Activated naive CD4-positive, alpha-beta T cell treated with Interleukin-2 at 50 U/mL for 16 hours (primary cell): ENCODE measurements at regions not wholly inside any gene's neighbourhood (a gene's known extent, or its start where the extent isn't known, plus 50 kb on each side); places are given as distances from the start of the nearest gene placed in this dataset.
"Not testable (repeated sequence)": the region's sequence is repeated elsewhere in the genome, so short reads cannot be mapped to it uniquely, and the experiment has no call there.

Experiments
- DNase-seq: peaks from one replicate; pipeline ENCODE4 v3.0.0-alpha.2; 2020

DNA sequence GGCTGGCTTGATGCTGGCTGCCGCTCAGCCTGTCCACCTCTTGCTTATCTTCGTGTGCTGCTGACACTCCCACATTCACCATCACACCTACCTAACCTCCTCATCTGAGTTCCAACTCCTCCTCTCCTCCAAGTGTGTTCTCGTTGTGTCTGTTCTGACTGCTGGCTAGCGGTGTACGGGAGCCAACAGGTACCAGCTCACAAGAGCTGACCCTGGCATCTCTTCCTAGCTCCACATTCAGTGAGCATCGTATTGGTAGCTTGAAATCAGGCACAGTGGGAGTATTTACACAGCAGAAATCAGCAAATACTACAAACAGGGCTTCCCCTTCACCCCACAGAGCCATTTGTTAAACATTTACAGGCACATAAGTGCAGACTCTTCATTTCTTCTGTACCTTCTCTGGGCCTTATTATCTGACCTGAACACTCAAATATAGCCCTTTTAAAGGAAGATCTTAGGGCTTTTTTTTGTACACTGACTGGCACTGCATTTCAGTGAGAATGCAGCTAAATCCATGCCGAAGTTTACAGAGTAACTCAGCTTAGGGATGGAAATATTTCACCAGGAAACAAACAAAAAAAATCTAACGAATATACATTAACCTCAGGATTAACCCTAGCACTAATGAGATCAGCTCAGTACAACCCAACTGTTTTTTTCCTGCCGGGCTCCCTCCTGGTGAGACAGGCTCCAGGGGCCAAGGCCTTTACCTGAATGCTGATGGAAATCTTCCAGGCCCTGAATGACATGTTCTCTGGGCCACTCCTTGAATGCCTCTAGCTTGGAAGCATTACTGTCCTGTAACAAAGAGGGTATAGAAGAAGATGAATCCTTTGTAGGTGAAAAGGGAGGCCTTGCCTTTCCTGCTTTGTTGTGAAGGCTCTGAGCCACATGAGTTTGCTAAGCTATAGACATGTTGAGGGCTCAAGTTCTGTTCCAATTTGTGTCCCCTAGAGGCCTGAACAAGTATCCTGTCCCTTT, 150.5 kb upstream of the LPP start:
- DNase-seq = no peak

DNA sequence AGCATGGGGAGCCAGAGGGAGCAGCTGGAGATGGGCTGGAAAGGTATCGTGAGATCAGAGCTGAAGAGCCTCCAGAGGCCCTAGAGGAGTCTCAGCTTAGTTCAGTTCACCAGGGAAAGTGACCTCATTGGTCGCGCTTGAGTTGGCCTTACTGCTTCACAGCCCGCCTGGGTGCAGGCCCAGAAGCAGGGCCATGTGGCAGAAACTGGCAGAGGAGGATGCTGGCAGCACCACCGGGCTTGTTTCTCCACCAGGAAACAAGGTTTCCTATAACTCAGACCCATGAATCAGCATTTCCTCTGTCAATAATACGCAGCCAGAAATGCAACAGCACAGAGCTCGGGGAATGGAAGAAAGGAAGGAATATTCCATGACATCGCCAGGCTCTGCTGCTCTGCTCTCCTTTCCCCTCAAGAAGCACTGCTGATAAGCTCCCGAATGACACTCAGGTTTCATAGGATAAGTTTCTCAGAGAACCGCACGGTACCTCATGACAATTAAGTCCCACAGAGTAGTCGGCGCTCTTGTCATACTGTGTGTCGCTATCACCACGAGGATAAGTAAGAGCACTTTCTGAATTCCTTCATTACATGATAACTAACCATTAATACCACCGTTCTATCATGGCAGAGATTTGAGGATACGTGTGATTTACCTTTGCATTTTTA, 147.1 kb upstream of the LPP start:
- no peak for DNase-seq

DNA sequence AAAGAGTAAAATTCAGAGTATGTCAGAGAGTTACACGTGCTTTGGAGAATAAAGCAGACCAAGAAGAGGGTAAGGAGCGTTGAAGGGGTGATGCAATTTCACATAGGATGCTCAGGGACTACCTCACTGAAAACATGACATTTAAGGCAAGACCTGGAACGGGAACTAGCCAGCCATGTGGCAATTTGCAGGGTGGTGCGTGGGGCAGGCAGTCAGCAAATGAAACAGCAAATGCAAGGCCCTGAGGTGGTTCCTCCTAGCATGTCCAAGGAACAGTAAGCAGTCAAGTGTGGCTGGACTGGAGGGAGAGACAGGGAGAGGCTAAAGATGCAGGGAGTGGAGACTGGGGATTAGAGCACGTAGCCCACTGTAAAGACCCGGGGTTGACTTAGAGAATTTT, 146.1 kb upstream of the LPP start:
- no peak for DNase-seq

DNA sequence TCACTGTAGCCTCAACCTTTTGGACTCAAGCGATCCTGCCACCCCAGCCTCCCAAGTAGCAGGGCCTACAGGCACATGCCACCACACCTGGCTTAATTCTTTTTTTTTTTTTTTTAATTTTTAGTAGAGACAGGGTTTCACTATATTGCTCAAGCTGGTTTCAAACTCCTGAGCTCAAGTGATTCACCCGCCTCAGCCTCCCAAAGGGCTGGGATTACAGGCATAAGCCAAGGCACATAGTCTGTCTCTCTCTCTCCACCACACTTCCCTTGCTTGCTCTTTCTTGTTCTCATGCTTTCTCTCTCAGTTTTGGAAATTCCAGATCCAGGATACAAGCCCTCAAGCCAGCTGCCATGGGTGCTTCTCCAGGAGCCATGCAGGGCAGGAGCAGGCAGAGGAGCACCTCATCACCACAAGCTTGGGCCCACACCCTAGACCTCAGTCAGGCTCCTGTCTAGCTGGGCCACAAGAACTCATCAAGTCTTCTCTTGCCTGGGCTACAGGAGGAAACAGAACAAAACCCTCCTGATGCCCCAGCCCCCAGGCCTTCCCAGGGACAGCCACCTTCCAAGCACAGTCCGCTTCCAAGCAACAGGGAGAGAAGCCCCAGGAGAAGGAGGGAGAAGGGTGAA, 145.3 kb upstream of the LPP start:
- DNase-seq = no peak

DNA sequence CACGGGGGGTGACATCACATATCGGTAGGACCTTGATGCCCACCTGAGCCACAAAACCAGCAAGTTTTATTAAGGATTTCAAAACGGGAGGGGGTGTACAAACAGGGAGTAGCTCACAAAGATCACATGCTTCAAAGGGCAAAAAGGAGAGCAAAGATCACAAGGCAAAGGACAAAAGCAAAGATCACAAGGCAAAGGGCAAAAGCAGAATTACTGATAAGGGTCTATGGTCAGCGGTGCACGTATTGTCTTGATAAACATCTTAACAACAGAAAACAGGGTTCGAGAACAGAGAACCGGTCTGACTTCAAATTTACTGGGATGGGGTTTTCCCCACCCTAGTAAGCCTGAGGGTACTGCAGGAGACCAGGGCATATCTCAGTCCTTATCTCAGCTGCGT, 143.5 kb upstream of the LPP start:
- no peak for DNase-seq

DNA sequence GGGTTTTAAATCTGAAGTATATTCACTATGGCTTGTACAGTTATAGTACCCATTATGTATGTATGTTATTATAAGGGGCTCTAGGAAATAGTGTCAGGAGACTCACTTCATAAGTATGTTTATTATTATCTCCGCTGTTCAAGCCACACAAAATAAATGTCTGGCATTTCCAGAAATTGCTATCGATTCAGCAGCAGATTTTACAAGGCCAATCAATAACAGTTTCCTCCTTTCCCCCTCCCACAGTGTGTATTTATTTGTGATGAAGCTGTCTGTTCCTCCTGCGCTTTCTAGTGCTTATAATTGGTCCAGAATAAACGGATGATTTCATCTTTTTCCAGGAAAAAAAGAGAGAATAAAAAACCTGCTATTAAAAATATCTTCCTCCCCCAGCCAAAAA, 134.2 kb upstream of the LPP start:
- no peak for DNase-seq

DNA sequence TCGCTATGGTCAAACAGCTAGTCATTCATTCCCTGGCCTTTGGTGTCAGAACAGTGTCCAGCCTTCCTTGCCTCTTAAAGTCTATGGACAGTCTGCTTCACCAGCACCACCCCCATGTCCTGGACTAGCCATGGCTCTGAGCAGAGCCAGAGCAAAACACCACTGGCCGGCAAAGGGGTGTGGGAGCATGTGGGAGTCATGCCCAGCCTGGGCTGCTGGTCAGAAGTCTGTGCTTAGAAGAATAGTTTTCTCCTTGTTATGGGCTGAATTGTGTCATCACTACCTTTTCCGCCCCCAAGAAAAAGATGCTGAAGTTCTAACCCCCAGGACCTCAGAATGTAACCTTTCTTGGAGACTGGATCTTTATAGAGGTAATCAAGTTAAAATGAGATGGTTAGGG, 132.9 kb upstream of the LPP start:
- DNase-seq = no peak

DNA sequence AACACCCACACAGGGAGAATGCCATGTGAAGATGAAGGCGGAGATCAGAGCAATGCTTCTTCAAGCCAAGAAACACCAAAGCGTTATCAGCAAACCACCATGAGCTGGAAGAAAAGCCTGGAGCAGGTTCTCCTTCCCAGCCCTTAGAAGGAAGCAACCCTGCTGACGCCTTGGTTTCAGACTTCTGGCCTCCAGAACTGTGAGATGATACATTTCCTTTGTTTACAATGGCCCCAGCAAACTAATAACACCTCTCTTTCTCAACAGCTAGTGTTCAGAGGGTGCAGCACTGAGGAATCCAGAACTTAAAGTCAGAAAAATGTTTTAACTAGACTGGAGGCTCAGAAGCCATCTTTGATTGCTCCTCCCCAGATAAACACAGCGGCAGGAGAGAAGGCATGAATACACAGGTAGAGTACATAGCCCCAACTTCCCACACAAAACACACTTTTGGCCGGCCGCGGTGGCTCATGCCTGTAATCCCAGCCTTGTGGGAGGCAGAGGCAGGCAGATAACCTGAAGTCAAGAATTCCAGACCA, 132.4 kb upstream of the LPP start:
- no peak for DNase-seq

DNA sequence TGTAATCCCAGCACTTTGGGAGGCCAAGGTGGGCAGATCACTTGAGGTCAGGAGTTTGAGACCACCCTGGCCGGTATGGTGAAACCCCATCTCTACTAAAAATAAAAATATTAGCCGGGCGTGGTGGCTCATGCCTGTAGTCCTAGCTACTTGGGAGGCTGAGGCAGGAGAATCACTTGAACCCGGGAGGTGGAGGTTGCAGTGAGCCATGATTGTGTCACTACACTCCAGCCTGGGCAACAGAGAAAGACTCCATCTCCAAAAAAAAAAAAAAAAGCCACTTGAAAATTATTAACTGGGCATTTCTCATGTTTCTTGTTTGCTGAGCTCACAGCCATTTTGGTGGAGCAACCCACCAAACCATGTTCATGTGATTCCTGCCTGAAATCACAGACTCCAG, 131.1 kb upstream of the LPP start:
- DNase-seq = not testable (repeated sequence)

DNA sequence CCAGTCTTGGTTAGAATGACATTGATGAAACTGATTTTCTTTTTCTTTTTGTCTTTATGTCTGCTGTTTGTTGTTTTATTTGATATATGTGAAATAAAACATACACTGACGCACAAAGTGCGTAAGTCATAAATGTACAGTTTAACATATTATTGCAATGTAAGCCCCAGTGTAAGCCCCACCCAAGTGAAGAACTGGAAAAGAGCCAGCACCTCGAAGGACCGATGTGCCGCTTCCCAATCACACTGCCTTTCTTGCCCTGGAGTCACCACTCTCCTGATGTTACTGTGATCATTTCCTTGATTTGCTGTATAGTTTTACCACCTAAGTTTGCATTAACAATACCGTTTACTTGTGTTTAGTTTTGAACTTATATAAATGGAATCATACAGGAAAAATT, 128.4 kb upstream of the LPP start:
- DNase-seq = no peak

DNA sequence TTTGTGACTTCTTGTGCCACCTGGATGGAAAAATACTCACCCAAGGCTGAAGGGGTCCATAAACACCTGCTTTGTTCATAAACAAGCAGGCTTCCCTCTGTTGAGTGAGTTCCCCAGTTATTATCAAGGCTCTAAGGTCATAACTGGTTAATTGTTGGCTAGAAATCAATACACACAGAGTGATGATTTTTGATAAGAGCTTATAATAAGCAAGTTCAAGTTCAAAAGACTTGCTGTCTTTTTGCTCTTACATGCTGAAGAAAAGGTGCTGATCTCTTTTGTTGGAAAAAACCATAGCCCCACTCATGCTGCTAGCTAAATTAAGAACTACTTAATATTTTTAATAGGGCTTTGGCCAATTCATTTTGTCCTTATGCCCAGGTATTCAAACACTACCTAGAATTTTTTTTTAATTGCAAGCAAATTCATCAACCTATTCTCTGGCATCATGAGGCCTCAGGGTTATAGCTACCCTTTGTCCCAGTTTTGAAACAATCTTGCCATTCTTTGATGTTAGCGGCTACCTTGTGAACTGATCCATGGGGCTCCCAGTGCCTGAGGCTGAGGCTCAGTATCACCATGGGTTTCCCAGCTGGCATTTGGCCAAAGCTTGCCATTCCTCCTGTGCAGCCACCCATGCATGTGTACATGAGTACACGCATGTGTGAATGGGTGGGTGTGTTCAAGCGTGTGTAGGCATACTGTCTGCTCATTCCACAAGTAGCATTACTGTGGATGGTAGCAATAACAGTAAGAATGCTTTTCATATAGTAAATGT, 127.6 kb upstream of the LPP start:
- DNase-seq = no peak

DNA sequence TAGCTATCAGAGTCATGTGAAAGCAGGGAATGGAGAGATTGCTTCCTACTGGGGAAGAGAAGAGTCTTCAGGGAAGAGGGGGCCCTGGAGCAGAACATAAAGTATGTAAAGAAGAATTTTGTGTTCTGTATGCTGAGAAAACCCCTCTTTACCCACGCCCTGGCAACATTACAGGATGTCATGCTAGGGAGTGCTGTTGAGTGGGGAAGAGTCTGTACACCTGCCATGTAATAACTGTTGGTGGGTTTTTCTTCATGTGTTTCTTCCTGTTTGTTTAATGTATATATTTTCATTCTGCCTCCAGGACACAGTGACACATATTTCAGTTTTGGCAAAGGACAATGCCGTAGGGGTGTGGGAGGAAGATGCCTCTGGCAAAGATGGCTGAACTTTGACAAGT, 122.8 kb upstream of the LPP start:
- no peak for DNase-seq

DNA sequence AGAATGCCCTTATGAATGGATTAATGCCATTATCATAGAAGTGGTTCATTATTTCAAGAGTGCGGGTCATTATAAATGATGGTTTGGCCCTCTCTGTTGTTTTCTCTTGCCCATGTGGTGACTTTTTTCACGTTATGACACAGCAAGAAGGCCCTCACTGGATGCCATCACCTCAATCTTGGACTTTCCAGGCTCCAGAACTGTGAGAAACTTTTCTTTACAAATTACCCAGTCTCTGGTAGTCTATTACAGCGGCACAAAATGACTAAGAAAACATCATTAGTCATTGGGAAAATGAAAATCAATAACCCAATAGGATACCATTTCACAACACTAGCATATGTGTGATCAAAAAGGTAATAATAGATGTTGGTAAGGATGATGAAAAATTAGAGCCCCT, 119.0 kb upstream of the LPP start:
- DNase-seq = no peak

DNA sequence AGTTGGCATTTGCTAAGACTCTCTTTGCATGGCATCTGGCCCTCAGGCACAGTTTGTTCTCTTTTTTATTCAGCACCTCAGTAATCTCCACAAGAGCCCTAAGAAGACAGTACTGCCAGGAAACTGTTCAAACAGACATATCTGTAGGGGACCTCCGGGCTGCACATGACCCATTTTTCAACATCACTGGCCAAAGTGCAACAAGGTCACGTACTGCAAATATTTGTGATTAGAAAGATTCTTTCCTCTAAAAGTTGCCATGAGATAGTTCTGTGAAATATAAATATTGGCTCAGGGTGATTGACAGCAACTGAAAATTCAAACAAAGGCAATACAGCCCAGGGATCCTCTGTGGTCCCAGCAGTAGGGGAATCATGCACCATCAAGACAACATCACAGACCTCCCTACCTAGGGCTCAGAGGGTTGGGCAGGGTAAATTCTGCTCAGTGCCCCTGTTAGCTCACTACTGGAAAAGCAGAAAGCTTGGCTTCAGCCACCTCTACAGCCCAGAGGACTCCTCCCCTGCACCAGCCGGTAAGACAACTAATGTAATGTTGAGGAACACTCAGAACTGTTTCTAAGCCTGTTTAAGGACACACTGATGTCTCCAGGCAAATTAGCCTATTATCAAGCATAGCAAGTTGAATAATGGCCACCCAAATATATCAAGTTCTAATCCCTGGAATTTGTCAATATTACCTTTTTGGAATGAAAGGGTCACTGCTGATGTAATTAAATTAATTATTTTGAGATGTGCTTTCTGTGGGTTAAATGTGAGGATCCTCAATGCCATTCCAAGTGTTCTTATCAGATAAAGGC, 117.4 kb upstream of the LPP start:
- DNase-seq = no peak

DNA sequence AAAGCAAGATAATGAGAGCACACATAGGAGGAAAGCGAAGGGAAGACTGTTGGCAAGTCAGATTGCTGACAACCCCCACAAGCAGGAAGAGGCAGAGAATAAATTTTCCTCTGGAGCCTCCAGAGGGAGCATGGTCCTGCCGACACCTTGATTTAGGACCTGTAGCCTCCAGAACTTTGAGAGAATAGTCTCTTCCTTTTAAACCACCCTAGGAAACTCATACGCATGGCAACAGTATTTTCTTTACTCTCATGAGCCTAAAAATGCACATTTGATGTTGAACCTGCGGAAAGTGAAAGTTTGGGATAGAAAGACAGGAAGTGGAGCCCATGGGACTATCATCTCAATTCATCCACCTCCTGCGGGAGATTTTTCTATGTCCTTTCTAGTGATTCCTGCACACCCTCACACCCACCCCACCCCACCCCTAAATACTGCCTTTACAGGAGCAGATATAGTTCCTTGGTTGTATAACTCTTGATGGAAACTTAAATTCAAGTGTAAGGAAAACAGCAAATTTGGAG, 116.7 kb upstream of the LPP start:
- no peak for DNase-seq

DNA sequence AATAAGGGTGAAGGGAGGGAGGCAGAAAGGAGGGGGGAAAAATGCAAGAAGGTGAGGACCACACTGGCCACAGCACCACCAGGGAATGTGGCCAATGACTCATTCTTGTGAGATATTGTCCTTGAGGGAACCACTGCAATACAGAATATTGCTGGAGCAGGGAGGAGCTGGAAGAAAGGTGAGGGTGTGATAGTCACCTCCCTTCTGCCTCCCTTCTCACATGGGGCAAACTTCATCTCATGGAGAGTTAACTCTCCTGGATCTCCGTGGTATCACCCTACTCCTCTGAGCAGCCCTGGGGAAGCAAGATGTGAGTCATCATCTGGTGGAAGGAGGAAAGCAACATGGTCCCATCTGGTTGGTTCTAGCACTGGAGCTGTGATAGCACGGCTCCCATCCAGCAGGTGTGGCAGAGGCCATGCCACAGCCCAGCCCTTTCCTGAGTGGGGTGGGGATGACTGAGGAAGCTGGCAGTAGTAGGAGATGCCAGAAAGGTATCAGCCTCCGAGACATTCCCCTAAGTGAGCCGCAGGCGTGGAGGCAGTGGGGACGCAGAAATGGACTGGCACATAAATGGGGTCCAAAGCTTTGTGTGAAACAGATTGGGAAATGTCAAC, 115.9 kb upstream of the LPP start:
- no peak for DNase-seq

DNA sequence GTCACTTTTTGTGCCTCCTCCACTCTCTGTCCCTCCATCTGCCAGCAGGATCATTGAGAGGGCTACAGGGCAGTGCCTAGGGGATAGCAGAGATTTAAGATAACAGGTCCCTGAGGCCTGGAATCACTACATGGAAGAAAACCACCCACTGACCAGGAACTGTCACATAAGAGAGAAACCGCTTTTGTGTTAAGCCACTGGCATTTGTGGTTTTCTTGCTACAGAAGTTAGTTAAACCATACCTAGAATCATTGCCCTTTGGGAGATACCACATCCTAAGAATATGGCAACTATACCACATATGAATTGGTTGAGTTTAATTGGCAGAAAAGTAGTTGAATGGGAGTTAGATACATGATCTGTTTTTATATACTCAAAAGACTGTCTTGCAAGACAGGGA, 112.8 kb upstream of the LPP start:
- no peak for DNase-seq

DNA sequence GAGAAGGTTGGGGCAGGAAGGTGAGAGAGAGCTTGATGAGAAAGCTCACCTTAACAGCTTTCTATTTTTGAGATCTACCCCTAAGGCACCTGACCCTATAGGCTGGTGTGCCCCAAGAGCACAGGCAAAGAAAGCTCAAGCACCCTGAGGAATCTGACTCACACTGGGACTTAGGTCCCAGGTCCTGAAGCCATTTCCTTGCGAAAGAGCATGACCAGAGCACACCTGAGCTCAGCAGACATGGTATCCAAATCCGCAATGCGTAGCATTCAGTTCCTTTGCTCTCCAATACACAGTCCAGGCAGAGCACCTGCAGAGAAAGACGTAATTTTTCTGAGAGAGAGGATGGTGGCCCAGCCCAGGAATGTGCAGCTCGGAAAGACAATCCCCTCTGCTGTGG, 112.1 kb upstream of the LPP start:
- no peak for DNase-seq

DNA sequence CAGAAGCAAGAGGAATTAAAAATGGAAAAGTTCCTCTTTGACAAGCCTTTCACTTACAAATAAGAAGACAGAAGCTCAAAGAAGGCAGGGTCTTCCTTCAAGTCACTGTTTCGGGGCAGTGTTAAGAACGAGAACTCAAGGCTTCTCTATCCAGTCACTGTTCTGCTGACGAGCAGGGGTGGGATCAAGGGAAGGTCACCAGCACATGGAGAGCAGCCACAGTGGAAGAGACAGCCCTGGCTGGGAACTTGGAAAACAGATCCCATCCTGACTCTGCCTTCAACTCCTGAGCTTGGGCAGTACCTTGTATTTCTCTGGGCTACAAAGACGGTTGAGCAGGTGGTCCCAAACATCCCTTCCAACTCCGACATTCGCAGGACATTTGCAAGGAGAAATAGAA, 111.5 kb upstream of the LPP start:
- no peak for DNase-seq

DNA sequence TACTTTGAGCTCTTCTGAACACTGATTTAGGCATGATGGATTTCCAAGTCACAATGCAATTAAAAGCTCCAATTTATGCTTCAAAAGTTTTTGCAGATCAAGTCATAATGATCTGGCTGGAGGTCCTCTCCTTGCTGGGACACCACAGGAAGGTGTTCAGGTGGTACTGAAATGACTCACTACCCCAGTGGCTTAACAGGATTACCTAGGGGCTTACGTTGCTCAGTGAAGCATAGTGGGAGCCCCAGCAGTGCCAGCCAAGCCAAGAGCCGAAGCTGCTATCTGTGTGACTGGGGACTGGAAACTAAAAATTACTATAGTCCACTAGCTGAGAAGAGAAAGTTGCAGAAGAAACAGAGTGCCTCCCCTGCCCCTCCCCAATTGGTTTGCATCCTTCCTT, 110.1 kb upstream of the LPP start:
- no peak for DNase-seq

DNA sequence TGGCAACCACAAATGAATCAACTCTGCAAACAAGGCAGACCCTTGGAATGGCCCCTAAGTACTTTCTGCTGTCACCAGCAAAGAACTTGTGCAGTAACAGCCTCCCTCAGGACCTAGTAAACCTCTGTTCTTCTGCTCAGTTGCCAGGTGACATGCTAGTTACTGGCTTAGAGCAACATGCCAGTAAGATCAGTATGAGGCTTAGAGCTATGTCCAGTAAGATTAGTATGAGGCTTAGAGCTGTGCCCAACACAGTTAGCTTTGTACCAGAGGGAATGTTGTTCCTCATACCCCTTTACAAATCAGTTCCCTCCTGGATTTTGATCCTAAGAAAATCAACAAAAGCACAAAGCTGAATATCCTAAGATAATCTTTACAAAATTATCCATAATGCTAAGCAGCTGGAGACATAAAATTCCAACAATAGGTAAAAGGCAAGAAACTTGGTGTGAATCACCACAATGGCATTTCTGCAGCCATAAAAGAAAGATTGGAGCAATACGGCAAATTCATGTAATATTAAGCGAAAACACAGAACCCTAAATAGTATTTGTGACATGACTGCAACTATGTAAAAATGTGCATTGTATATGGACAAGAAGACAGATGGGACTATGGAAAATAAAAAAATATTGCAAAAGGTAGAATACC, 107.3 kb upstream of the LPP start:
- DNase-seq = no peak
